ENCODE measurements at regions not wholly inside any gene's neighbourhood (a gene's known extent, or its start where the extent isn't known, plus 50 kb on each side); places are given as distances from the start of the nearest gene placed in this dataset.

DNA sequence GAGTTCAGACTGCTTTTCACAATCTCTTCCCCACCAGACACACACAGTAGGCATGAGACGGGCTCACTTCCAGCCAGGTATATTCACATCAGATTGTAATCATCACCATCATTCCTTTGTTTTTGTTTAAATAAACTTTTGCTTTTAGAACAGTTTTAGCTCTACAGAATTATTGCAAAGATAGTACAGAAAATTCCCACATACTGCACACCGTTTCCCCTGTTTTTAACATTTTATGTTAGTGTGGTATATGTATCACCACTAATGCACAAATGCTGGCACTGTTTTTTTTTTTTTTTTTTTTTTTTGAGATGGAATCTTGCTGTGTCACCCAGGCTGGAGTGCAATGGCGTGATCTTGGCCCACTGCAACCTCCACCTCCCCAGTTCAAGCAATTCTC lies 83.3 kb upstream of the ANO1 start:
- TF ChIP-seq, protein P1, sequence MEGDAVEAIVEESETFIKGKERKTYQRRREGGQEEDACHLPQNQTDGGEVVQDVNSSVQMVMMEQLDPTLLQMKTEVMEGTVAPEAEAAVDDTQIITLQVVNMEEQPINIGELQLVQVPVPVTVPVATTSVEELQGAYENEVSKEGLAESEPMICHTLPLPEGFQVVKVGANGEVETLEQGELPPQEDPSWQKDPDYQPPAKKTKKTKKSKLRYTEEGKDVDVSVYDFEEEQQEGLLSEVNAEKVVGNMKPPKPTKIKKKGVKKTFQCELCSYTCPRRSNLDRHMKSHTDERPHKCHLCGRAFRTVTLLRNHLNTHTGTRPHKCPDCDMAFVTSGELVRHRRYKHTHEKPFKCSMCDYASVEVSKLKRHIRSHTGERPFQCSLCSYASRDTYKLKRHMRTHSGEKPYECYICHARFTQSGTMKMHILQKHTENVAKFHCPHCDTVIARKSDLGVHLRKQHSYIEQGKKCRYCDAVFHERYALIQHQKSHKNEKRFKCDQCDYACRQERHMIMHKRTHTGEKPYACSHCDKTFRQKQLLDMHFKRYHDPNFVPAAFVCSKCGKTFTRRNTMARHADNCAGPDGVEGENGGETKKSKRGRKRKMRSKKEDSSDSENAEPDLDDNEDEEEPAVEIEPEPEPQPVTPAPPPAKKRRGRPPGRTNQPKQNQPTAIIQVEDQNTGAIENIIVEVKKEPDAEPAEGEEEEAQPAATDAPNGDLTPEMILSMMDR (IDR thresholded peaks at IDR 0.05), result no peak
- TF ChIP-seq EP300 (IDR thresholded peaks at IDR 0.05; ENCODE audit: low read depth) (no peak), POLR2A (IDR thresholded peaks at IDR 0.05) (no peak)
